Peyer's patch (tissue), 4 donors: ENCODE measurements at regions not wholly inside any gene's neighbourhood (a gene's known extent, or its start where the extent isn't known, plus 50 kb on each side); places are given as distances from the start of the nearest gene placed in this dataset.

Experiments
- DNase-seq, 3 donors: peaks; one replicate each; pipeline ENCODE4 v3.0.0-alpha.2; 2017 to 2019
- H3K27ac ChIP-seq, 4 donors: fragments of 200-600 bp; sonication (generic); one replicate each; pipeline ENCODE4 v1.5.1; 2016 to 2019
- H3K27me3 ChIP-seq, 2 donors: fragments of 200-600 bp; sonication (generic); one replicate each; pipeline ENCODE4 v1.5.1; 2019
- H3K36me3 ChIP-seq, 3 donors: fragments of 200-600 bp; sonication (generic); one replicate each; pipeline ENCODE4 v1.5.1; 2016 to 2019
- H3K4me1 ChIP-seq, 4 donors: fragments of 200-600 bp; sonication (generic); one replicate each; pipeline ENCODE4 v1.5.1; 2016 to 2019
- H3K4me3 ChIP-seq, 4 donors: fragments of 200-600 bp; sonication (generic); 1 replicate in 3 of 4; 2 replicates in 1 of 4; pipeline ENCODE4 v1.5.1; 2016 to 2019; ENCODE audit warnings: mild to moderate bottlenecking in 1 of 4
- H3K9me3 ChIP-seq, 4 donors: fragments of 200-600 bp; sonication (generic); one replicate each; pipeline ENCODE4 v1.5.1; 2016 to 2019; ENCODE audit warnings: mild to moderate bottlenecking in 1 of 4
- POLR2A ChIP-seq, 2 donors: fragments of 450-650 bp; IDR thresholded peaks; one replicate each; pipeline ENCODE4 v1.5.1; 2017; ENCODE audit warnings: antibody characterized with exemption in 2 of 2, mild to moderate bottlenecking in 2 of 2, moderate library complexity in 2 of 2
- TF ChIP-seq, protein P1 (sequence below), 6 experiments: fragments of 450-650 bp in 4 of 6; fragments of 200-600 bp in 2 of 6; sonication (generic) in 1 of 6; IDR thresholded peaks; one replicate each; pipeline ENCODE4 v1.5.1; 2017 to 2019; ENCODE audit warnings: antibody characterized with exemption in 6 of 6, mild to moderate bottlenecking in 3 of 6, moderate library complexity in 1 of 6

DNA sequence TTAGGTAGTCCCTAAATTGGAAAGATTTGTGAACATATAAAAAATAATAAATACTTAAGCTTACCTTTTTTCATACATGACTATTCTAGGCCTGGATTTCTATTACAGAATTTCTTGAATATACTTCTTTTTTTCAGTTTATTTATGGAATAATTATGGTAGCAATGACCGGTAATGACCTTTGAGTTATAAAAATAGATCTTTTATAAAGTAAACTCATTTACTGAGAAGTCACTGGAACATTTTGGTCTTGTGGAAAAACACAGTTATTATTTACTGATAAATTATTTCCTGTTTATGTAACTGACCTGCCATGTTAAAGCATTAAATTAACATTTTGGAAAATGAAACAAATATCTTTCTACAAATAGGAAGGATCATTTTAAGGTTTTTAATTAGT lies 80.4 kb upstream of the RASGEF1B start:
- TF ChIP-seq POLR2A (IDR thresholded peaks at IDR 0.05), result no peak
- TF ChIP-seq, protein P1, sequence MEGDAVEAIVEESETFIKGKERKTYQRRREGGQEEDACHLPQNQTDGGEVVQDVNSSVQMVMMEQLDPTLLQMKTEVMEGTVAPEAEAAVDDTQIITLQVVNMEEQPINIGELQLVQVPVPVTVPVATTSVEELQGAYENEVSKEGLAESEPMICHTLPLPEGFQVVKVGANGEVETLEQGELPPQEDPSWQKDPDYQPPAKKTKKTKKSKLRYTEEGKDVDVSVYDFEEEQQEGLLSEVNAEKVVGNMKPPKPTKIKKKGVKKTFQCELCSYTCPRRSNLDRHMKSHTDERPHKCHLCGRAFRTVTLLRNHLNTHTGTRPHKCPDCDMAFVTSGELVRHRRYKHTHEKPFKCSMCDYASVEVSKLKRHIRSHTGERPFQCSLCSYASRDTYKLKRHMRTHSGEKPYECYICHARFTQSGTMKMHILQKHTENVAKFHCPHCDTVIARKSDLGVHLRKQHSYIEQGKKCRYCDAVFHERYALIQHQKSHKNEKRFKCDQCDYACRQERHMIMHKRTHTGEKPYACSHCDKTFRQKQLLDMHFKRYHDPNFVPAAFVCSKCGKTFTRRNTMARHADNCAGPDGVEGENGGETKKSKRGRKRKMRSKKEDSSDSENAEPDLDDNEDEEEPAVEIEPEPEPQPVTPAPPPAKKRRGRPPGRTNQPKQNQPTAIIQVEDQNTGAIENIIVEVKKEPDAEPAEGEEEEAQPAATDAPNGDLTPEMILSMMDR (IDR thresholded peaks at IDR 0.05), result no peak
- H3K9me3 ChIP-seq, result no peaks in the 10 kb centered on the region
- no peaks in the 10 kb centered on the region for H3K27me3 ChIP-seq
- H3K36me3 ChIP-seq, result no peaks in the 10 kb centered on the region
- H3K4me1 ChIP-seq, result peaks cover 0 to 15% (median 0%) of the 10 kb centered on the region in 4 donors
- no peak overlapping the region for H3K27ac ChIP-seq
- no peak for DNase-seq
- H3K4me3 ChIP-seq, result no peak overlapping the region

DNA sequence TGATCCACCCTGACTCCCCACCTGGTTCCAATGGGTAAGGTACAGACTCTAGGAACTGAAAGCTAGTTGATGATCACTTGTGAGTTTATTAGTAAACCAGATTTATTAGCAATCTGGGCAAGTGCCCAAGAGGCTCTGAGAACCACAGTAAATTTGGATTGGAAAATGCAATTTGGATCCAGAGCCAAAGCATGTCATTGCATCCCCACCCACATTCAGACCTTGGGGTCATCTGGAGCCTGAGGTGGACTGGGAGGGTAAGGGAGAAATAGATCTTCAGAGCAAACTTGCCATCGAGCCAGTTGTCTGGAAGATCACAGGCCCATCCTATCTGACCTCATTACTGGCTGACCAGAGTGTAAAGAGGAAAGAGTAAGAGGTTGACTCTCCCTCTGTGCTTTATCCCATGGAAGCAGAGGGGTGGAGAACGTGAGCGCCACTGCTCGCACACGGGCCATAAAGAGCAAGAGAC lies 78.7 kb upstream of the RASGEF1B start:
- H3K4me1 ChIP-seq, result peaks cover 0 to 15% (median 0%) of the 10 kb centered on the region in 4 donors
- no peaks in the 10 kb centered on the region for H3K27me3 ChIP-seq
- H3K27ac ChIP-seq, result peak overlapping the region in 2 of 4 donors; percentile 33 to 61
- H3K36me3 ChIP-seq, result no peaks in the 10 kb centered on the region
- no peak for DNase-seq
- TF ChIP-seq, protein P1 (IDR thresholded peaks at IDR 0.05), result no peak
- TF ChIP-seq POLR2A (IDR thresholded peaks at IDR 0.05), result no peak
- H3K4me3 ChIP-seq, result no peak overlapping the region
- H3K9me3 ChIP-seq, result no peaks in the 10 kb centered on the region

DNA sequence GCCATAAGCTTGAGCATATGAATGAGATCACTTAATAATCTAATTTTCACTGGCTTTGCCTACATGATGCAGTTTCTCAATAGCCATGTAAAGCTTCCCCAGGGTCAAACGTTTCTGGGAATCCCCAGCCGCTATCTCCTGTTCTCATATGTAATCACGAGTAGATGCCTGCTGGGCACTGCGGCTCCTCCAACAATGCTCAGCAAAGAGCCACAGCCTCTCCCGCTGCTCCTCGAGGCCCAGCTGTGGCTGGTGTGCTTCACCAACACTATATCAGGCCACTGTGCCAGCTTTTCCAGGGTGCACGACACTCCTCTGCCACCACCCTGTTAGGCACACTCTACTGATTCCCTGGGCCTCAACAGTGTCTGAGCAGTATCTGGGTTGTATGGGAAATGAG lies 78.3 kb upstream of the RASGEF1B start:
- H3K4me3 ChIP-seq, result no peak overlapping the region
- peak overlapping the region in 2 of 4 donors; percentile 33 to 61 for H3K27ac ChIP-seq
- peaks cover 0 to 15% (median 0%) of the 10 kb centered on the region in 4 donors for H3K4me1 ChIP-seq
- no peaks in the 10 kb centered on the region for H3K9me3 ChIP-seq
- DNase-seq, result peak in 1 of 3 donors; percentile 48
- TF ChIP-seq POLR2A (IDR thresholded peaks at IDR 0.05), result no peak
- TF ChIP-seq, protein P1 (IDR thresholded peaks at IDR 0.05), result no peak
- no peaks in the 10 kb centered on the region for H3K27me3 ChIP-seq
- H3K36me3 ChIP-seq, result no peaks in the 10 kb centered on the region

DNA sequence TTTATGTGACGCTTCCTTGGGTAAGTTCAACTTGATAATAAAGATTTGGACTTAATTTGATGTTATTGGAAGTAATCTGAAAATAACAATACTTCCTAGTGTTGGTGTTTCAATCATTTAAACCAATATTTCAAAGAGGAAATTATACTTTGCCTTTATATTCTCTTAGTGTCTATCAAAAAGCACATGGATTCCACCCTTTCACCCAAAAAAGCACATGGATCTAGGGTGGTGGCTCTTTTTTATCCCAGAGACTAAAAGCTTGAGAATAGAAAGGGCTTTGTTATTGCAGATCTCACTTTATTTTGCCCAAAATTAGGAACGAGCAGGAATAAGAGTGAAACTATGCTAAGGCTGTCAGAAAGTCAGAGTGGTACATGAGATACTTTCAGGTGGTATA lies 75.1 kb upstream of the RASGEF1B start:
- Histone ChIP-seq H3K27me3 (no peaks in the 10 kb centered on the region), H3K36me3 (no peaks in the 10 kb centered on the region), H3K9me3 (no peaks in the 10 kb centered on the region), H3K4me1 (peaks cover 0 to 15% (median 0%) of the 10 kb centered on the region in 4 donors), H3K4me3 (no peak overlapping the region), H3K27ac (no peak overlapping the region)
- DNase-seq, result no peak
- TF ChIP-seq, protein P1 (IDR thresholded peaks at IDR 0.05), result no peak
- no peak for TF ChIP-seq POLR2A (IDR thresholded peaks at IDR 0.05)

DNA sequence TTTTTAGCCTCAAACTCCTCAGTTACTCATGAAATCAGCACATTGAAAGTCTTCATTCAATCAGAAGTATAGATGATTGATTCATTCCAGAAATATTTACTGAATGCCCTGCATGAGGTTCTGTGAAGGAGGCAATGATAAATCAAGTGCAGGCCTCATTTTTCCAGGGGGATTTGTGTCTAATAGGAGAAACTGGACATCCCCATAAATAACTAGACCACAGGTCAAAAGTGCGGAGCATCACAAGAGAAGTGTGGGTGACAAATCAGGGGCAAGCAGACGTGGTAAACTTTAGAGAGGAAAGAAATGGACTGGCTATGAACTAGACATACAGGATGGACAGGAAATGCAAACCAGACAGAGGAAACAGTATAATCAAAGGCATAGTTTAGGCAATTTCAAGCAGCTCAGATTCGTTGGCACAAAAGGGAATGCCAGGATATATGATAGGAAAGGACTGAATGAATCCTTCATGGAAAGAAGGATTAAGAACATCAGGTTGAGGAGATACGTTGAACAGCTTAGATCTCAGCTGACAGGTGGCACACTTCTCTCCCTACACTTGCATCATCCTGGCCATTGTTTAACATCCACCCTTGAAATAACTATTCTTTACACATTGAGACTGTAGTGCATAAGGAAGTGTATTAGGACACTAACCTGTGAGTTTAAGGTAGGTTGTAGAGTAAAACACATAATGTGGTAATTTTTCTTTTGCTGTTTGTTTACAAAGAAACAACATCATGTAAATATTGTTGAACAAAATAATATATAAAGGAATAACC lies 69.6 kb upstream of the RASGEF1B start:
- Histone ChIP-seq H3K27ac (no peak overlapping the region), H3K27me3 (no peaks in the 10 kb centered on the region), H3K36me3 (no peaks in the 10 kb centered on the region), H3K4me3 (no peak overlapping the region), H3K9me3 (no peaks in the 10 kb centered on the region), H3K4me1 (no peaks in the 10 kb centered on the region)
- no peak for DNase-seq
- TF ChIP-seq, protein P1 (IDR thresholded peaks at IDR 0.05), result no peak
- TF ChIP-seq POLR2A (IDR thresholded peaks at IDR 0.05), result no peak
